ENCODE measurements at regions not wholly inside any gene's neighbourhood (a gene's known extent, or its start where the extent isn't known, plus 50 kb on each side); places are given as distances from the start of the nearest gene placed in this dataset.

GRCh38 chr14:62269204-62269603, 507.0 kb downstream of the SNAPC1 start:
- DNase-seq (ENCODE audit: low read depth, low spot score), result peak; percentile 11

- no peak for DNase-seq (ENCODE audit: low read depth, low spot score)
These were observed 508.0 kb downstream of the SNAPC1 start for GRCh38 chr14:62270236-62270635.

- no peak for DNase-seq (ENCODE audit: low read depth, low spot score)
These were observed 518.1 kb downstream of the SNAPC1 start for GRCh38 chr14:62280366-62280765.

- DNase-seq (ENCODE audit: low read depth, low spot score), result no peak
These were observed 521.6 kb downstream of the SNAPC1 start for GRCh38 chr14:62283837-62284236.

GRCh38 chr14:62289471-62289870, 527.3 kb downstream of the SNAPC1 start:
- peak; percentile 85 for DNase-seq (ENCODE audit: low read depth, low spot score)

GRCh38 chr14:62301080-62301479, 538.9 kb downstream of the SNAPC1 start:
- peak; percentile 37 for DNase-seq (ENCODE audit: low read depth, low spot score)

- DNase-seq (ENCODE audit: low read depth, low spot score), result peak; percentile 67
These were observed 539.7 kb downstream of the SNAPC1 start for GRCh38 chr14:62301911-62302310.

GRCh38 chr14:62303437-62303836, 541.2 kb downstream of the SNAPC1 start:
- DNase-seq (ENCODE audit: low read depth, low spot score), result no peak

GRCh38 chr14:62304257-62304656, 542.0 kb downstream of the SNAPC1 start:
- DNase-seq (ENCODE audit: low read depth, low spot score), result no peak

GRCh38 chr14:62307844-62308243, 545.6 kb downstream of the SNAPC1 start:
- no peak for DNase-seq (ENCODE audit: low read depth, low spot score)

GRCh38 chr14:62308316-62308715, 546.1 kb downstream of the SNAPC1 start:
- DNase-seq (ENCODE audit: low read depth, low spot score), result no peak

- no peak for DNase-seq (ENCODE audit: low read depth, low spot score)
These were observed 546.7 kb downstream of the SNAPC1 start for GRCh38 chr14:62308891-62309290.

GRCh38 chr14:62313212-62313611, 551.0 kb downstream of the SNAPC1 start:
- DNase-seq (ENCODE audit: low read depth, low spot score), result no peak

- DNase-seq (ENCODE audit: low read depth, low spot score), result no peak
These were observed 552.0 kb downstream of the SNAPC1 start for GRCh38 chr14:62314221-62314620.

- DNase-seq (ENCODE audit: low read depth, low spot score), result no peak
These were observed 552.7 kb downstream of the SNAPC1 start for GRCh38 chr14:62314871-62315270.

GRCh38 chr14:62315631-62316030, 553.4 kb downstream of the SNAPC1 start:
- no peak for DNase-seq (ENCODE audit: low read depth, low spot score)

- DNase-seq (ENCODE audit: low read depth, low spot score), result peak; percentile 61
These were observed 560.0 kb downstream of the SNAPC1 start for GRCh38 chr14:62322216-62322615.

- DNase-seq (ENCODE audit: low read depth, low spot score), result peak; percentile 56
These were observed 567.2 kb downstream of the SNAPC1 start for GRCh38 chr14:62329427-62329826.

GRCh38 chr14:62347562-62348011, 585.4 kb downstream of the SNAPC1 start:
- DNase-seq (ENCODE audit: low read depth, low spot score), result no peak

GRCh38 chr14:62357362-62357761, 595.1 kb downstream of the SNAPC1 start:
- DNase-seq (ENCODE audit: low read depth, low spot score), result no peak

- DNase-seq (ENCODE audit: low read depth, low spot score), result peak; percentile 42
These were observed 601.9 kb downstream of the SNAPC1 start for GRCh38 chr14:62364161-62364560.

GRCh38 chr14:62364800-62365280, 602.6 kb downstream of the SNAPC1 start:
- DNase-seq (ENCODE audit: low read depth, low spot score), result peak; percentile 47

- DNase-seq (ENCODE audit: low read depth, low spot score), result no peak
These were observed 607.8 kb downstream of the SNAPC1 start for GRCh38 chr14:62369919-62370560.

- no peak for DNase-seq (ENCODE audit: low read depth, low spot score)
These were observed 611.7 kb downstream of the SNAPC1 start for GRCh38 chr14:62373944-62374343.
